ENCODE measurements at regions not wholly inside any gene's neighbourhood (a gene's known extent, or its start where the extent isn't known, plus 50 kb on each side); places are given as distances from the start of the nearest gene placed in this dataset.

DNA sequence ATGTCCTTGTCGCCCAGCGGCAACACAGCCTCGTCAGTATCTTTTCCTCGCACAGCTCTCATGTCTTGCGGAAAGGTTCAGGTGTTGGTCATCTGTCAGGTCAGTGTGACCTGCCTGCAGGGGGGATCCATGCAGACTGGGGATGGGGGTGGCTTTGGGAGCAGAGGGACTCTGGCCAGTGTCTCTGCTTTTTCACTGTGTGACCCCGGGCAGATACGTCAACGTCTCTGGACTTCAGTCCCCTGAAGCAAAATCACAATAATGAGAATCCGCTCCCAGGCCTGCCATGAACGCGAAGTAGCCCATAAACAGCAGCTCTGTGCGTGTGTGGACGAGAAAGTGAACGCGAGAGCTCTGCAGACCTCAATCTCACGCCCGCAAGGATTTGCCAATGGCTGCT is 75.7 kb upstream of the FCN1 start:
- Histone ChIP-seq H3K36me3 (ENCODE audit: control insufficient read depth in 2 of 2, insufficient read depth in 2 of 2, low read length in 1 of 2) (no peaks in the 10 kb centered on the region), H3K4me3 (no peak overlapping the region), H2AFZ (ENCODE audit: control insufficient read depth, low read depth, low read length) (no peak overlapping the region), H4K20me1 (ENCODE audit: control insufficient read depth, insufficient read depth) (no peaks in the 10 kb centered on the region), H3K27ac (ENCODE audit: control insufficient read depth, insufficient read depth) (no peak overlapping the region), H3K27me3 (replicated peaks in 1 of 2; ENCODE audit: control insufficient read depth in 2 of 2, insufficient read depth in 2 of 2, low read length in 1 of 2) (no peaks in the 10 kb centered on the region), H3K9ac (ENCODE audit: control insufficient read depth, insufficient read depth, low read length) (no peak overlapping the region), H3K4me2 (ENCODE audit: control insufficient read depth, insufficient read depth) (no peak overlapping the region), H3K79me2 (ENCODE audit: control insufficient read depth, insufficient read depth, low read length) (no peaks in the 10 kb centered on the region), H3K4me1 (ENCODE audit: control insufficient read depth, insufficient read depth, low read length) (no peaks in the 10 kb centered on the region), H3K9me3 (replicated peaks; ENCODE audit: control insufficient read depth, insufficient read depth, low read length) (no peaks in the 10 kb centered on the region; the same call in 2 of the 3 replicates)
- ChIA-PET POLR2A (no interaction called here), SMC1A (ENCODE audit: uncharacterized antibody, unreplicated experiment) (no interaction called here), CTCF (no interaction called here), RAD21 (ENCODE audit: unreplicated experiment) (no interaction called here)
- TF ChIP-seq JUND (IDR thresholded peaks at IDR 0.05; ENCODE audit: low read depth, low read length) (no peak), MTA2 (IDR thresholded peaks at IDR 0.05; ENCODE audit: low read depth) (no peak), SUPT20H (IDR thresholded peaks at IDR 0.05; ENCODE audit: borderline replicate concordance, control insufficient read depth, low read depth, low read length) (no peak), ASH2L (IDR thresholded peaks at IDR 0.05; ENCODE audit: borderline replicate concordance, low read depth) (no peak), CREB1 (IDR thresholded peaks at IDR 0.05; ENCODE audit: low read depth) (no peak), KDM1A (IDR thresholded peaks at IDR 0.05; ENCODE audit: borderline replicate concordance) (no peak), RB1 (IDR thresholded peaks at IDR 0.05; ENCODE audit: borderline replicate concordance) (no peak), RFX5 (IDR thresholded peaks at IDR 0.05; ENCODE audit: low read depth, low read length) (no peak), TARDBP (IDR thresholded peaks at IDR 0.05; ENCODE audit: borderline replicate concordance) (no peak), ZBED1 (IDR thresholded peaks at IDR 0.05; ENCODE audit: borderline replicate concordance) (no peak), CEBPB (IDR thresholded peaks at IDR 0.05; ENCODE audit: borderline replicate concordance in 1 of 2, low read depth in 2 of 2, low read length in 2 of 2) (no peak), SP1 (IDR thresholded peaks at IDR 0.05; ENCODE audit: low read depth, low read length) (no peak)
- TF ChIP-seq, protein P1, sequence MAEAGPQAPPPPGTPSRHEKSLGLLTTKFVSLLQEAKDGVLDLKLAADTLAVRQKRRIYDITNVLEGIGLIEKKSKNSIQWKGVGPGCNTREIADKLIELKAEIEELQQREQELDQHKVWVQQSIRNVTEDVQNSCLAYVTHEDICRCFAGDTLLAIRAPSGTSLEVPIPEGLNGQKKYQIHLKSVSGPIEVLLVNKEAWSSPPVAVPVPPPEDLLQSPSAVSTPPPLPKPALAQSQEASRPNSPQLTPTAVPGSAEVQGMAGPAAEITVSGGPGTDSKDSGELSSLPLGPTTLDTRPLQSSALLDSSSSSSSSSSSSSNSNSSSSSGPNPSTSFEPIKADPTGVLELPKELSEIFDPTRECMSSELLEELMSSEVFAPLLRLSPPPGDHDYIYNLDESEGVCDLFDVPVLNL (IDR thresholded peaks at IDR 0.05; ENCODE audit: low read depth, low read length) = no peak
- TF ChIP-seq, protein P2, sequence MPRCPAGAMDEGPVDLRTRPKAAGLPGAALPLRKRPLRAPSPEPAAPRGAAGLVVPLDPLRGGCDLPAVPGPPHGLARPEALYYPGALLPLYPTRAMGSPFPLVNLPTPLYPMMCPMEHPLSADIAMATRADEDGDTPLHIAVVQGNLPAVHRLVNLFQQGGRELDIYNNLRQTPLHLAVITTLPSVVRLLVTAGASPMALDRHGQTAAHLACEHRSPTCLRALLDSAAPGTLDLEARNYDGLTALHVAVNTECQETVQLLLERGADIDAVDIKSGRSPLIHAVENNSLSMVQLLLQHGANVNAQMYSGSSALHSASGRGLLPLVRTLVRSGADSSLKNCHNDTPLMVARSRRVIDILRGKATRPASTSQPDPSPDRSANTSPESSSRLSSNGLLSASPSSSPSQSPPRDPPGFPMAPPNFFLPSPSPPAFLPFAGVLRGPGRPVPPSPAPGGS (IDR thresholded peaks at IDR 0.05; ENCODE audit: borderline replicate concordance, insufficient read depth, low read depth, low read length, poor library complexity, severe bottlenecking) = no peak
- TF ChIP-seq, protein P3, sequence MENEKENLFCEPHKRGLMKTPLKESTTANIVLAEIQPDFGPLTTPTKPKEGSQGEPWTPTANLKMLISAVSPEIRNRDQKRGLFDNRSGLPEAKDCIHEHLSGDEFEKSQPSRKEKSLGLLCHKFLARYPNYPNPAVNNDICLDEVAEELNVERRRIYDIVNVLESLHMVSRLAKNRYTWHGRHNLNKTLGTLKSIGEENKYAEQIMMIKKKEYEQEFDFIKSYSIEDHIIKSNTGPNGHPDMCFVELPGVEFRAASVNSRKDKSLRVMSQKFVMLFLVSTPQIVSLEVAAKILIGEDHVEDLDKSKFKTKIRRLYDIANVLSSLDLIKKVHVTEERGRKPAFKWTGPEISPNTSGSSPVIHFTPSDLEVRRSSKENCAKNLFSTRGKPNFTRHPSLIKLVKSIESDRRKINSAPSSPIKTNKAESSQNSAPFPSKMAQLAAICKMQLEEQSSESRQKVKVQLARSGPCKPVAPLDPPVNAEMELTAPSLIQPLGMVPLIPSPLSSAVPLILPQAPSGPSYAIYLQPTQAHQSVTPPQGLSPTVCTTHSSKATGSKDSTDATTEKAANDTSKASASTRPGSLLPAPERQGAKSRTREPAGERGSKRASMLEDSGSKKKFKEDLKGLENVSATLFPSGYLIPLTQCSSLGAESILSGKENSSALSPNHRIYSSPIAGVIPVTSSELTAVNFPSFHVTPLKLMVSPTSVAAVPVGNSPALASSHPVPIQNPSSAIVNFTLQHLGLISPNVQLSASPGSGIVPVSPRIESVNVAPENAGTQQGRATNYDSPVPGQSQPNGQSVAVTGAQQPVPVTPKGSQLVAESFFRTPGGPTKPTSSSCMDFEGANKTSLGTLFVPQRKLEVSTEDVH (IDR thresholded peaks at IDR 0.05; ENCODE audit: low read depth, partially characterized antibody) = no peak
- WGBS (ENCODE audit: insufficient coverage, insufficient replicate concordance, low lambda C conversion rate, missing lambda C conversion rate) = 59% methylated on average over 17 of the region's 17 CpGs
- in situ Hi-C loops (cut with MboI) = no loop called here
- ATAC-seq (no peak), DNase-seq (ENCODE audit: low read depth, low spot score) (no peak), FAIRE-seq (no peak)
- intact Hi-C loops (cut with micrococcal nuclease; ENCODE audit: unreplicated experiment) = no loop called here
- BruUV-seq (replicated peaks) = no TSS peak
